Peyer's patch (tissue), 4 donors: ENCODE measurements at regions not wholly inside any gene's neighbourhood (a gene's known extent, or its start where the extent isn't known, plus 50 kb on each side); places are given as distances from the start of the nearest gene placed in this dataset.

Source experiments
- DNase-seq, 3 donors: peaks; one replicate each; pipeline ENCODE4 v3.0.0-alpha.2; 2017 to 2019
- H3K27ac ChIP-seq, 4 donors: fragments of 200-600 bp; sonication (generic); one replicate each; pipeline ENCODE4 v1.5.1; 2016 to 2019
- H3K27me3 ChIP-seq, 2 donors: fragments of 200-600 bp; sonication (generic); one replicate each; pipeline ENCODE4 v1.5.1; 2019
- H3K36me3 ChIP-seq, 3 donors: fragments of 200-600 bp; sonication (generic); one replicate each; pipeline ENCODE4 v1.5.1; 2016 to 2019
- H3K4me1 ChIP-seq, 4 donors: fragments of 200-600 bp; sonication (generic); one replicate each; pipeline ENCODE4 v1.5.1; 2016 to 2019
- H3K4me3 ChIP-seq, 4 donors: fragments of 200-600 bp; sonication (generic); 1 replicate in 3 of 4; 2 replicates in 1 of 4; pipeline ENCODE4 v1.5.1; 2016 to 2019; ENCODE audit warnings: mild to moderate bottlenecking in 1 of 4
- H3K9me3 ChIP-seq, 4 donors: fragments of 200-600 bp; sonication (generic); one replicate each; pipeline ENCODE4 v1.5.1; 2016 to 2019; ENCODE audit warnings: mild to moderate bottlenecking in 1 of 4
- POLR2A ChIP-seq, 2 donors: fragments of 450-650 bp; IDR thresholded peaks; one replicate each; pipeline ENCODE4 v1.5.1; 2017; ENCODE audit warnings: antibody characterized with exemption in 2 of 2, mild to moderate bottlenecking in 2 of 2, moderate library complexity in 2 of 2
- TF ChIP-seq, protein P1 (sequence below), 6 experiments: fragments of 450-650 bp in 4 of 6; fragments of 200-600 bp in 2 of 6; sonication (generic) in 1 of 6; IDR thresholded peaks; one replicate each; pipeline ENCODE4 v1.5.1; 2017 to 2019; ENCODE audit warnings: antibody characterized with exemption in 6 of 6, mild to moderate bottlenecking in 3 of 6, moderate library complexity in 1 of 6

DNA sequence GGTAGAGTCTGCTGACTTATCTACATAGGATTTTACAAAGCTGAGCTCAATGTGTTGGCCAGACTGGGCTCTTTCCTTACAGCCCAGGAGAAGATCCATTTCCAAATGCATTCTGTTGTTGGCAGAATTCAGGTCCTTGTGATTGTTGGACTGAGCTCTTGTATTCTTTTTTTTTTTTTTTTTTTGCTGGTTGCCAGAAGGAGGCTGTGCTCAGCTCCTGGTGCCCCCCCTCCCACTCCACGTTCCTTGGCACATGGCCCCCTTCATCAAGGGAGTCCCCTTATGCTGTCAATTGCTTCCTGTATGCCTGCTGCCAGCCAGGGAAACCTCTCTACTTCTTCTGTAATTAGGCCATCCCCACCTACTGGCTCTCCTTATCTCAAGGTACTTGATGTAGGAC, 518.1 kb upstream of the AKR1E2 start:
- H3K4me3 ChIP-seq, result no peak overlapping the region
- H3K9me3 ChIP-seq, result no peaks in the 10 kb centered on the region
- DNase-seq, result no peak
- H3K27me3 ChIP-seq, result no peaks in the 10 kb centered on the region
- no peaks in the 10 kb centered on the region for H3K36me3 ChIP-seq
- TF ChIP-seq POLR2A (IDR thresholded peaks at IDR 0.05), result no peak
- TF ChIP-seq, protein P1, sequence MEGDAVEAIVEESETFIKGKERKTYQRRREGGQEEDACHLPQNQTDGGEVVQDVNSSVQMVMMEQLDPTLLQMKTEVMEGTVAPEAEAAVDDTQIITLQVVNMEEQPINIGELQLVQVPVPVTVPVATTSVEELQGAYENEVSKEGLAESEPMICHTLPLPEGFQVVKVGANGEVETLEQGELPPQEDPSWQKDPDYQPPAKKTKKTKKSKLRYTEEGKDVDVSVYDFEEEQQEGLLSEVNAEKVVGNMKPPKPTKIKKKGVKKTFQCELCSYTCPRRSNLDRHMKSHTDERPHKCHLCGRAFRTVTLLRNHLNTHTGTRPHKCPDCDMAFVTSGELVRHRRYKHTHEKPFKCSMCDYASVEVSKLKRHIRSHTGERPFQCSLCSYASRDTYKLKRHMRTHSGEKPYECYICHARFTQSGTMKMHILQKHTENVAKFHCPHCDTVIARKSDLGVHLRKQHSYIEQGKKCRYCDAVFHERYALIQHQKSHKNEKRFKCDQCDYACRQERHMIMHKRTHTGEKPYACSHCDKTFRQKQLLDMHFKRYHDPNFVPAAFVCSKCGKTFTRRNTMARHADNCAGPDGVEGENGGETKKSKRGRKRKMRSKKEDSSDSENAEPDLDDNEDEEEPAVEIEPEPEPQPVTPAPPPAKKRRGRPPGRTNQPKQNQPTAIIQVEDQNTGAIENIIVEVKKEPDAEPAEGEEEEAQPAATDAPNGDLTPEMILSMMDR (IDR thresholded peaks at IDR 0.05), result no peak
- no peak overlapping the region for H3K27ac ChIP-seq
- H3K4me1 ChIP-seq, result no peaks in the 10 kb centered on the region

DNA sequence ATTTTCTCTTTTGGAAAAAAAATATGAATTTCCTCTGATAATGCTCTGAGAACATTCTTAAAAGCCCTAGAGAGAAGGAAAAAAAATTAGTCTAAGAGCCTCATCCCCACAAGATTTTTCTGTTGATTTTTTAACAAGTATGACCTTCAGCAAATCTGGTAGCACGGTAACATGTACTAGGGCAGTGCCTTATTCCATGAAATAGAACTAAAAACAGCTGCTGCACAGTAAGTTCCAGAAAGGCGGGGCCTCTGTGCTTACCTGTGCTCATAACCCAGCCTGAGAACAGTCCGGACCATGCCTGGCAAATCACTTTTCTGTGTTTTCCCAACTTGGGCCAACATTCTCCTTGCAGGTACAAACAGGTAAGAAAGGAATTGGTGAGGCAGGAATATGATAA, 519.1 kb upstream of the AKR1E2 start:
- Histone ChIP-seq H3K27ac (no peak overlapping the region), H3K36me3 (no peaks in the 10 kb centered on the region), H3K9me3 (no peaks in the 10 kb centered on the region), H3K4me3 (no peak overlapping the region), H3K4me1 (no peaks in the 10 kb centered on the region), H3K27me3 (no peaks in the 10 kb centered on the region)
- TF ChIP-seq, protein P1 (IDR thresholded peaks at IDR 0.05), result no peak
- no peak for TF ChIP-seq POLR2A (IDR thresholded peaks at IDR 0.05)
- DNase-seq, result no peak

DNA sequence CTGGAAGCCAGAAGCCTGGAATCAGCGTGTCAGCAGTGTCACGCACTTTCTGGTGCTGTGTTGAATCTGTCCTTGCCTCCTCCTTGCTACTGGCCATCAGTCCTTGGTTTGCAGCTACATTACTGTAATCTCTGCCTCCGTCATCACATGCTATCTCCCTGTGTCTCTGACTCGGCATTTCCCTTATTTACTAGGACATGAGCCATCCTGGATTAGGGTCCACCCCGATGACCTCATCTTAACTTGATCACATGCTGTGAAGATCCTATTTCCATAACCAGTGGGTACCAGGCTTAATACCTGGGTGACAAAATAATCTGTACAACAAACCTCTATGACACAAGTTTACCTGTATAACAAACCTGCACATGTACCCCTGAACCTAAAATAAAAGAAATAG, 518.0 kb upstream of the KLF6 start:
- Histone ChIP-seq H3K4me3 (no peak overlapping the region), H3K9me3 (no peaks in the 10 kb centered on the region), H3K27ac (no peak overlapping the region), H3K27me3 (no peaks in the 10 kb centered on the region), H3K36me3 (no peaks in the 10 kb centered on the region), H3K4me1 (no peaks in the 10 kb centered on the region)
- DNase-seq, result no peak
- TF ChIP-seq, protein P1 (IDR thresholded peaks at IDR 0.05), result no peak
- no peak for TF ChIP-seq POLR2A (IDR thresholded peaks at IDR 0.05)

DNA sequence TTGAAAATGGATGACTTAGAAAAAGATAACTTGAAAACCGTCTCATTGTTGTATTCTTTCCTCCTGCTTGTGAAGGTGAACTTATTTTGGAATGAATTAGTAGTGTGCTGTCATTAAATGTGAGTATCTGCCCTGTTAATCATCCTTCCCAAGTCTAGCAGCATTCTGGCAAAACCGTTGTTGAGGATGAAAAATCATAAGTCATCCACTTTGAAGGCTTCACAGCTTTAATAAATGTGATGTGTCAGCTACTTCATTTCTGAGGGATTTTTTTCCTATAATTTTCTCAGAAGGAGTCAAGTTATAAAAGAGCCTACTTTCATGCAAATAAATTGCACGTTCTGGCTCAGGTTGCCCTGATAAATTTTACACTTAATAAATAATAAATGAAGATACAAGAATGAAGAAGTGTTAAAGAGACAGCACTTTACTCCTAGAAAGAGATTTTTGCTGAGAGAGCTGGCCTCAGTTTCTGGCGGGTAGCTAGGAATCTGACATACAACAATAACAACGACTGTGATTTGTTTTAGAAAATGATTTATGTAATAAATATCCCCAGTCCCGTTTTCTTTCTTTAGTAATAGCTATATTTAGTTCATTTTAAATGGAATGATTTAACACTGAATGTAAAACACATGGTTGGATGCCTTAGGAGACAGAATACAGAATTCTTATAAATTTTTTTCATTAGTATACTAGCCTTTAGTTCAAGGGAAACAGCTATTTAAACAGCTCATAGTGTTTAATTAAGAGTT, 516.5 kb upstream of the KLF6 start:
- TF ChIP-seq POLR2A (IDR thresholded peaks at IDR 0.05), result no peak
- TF ChIP-seq, protein P1 (IDR thresholded peaks at IDR 0.05), result no peak
- Histone ChIP-seq H3K4me1 (no peaks in the 10 kb centered on the region), H3K36me3 (no peaks in the 10 kb centered on the region), H3K9me3 (no peaks in the 10 kb centered on the region), H3K27ac (no peak overlapping the region), H3K27me3 (no peaks in the 10 kb centered on the region), H3K4me3 (no peak overlapping the region)
- no peak for DNase-seq

DNA sequence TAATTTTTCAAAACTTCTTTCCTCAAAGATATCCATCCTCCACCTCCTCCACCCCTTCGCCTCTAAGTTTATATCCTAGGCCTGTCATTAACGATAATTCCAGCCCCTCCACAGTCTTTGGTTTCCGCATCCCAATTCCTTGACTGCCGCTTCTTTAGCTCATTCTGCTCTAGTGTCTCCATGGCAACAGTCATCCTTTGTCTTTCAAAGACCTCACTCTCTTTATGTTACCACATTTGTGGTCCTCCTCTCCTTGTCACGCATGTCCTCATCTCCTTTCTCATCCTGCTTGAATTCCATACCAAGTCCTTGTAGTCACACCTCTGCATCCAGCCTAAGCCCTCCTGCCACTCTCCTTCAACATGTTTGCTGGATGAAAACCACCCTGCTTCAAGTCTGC, 511.2 kb upstream of the KLF6 start:
- Histone ChIP-seq H3K9me3 (no peaks in the 10 kb centered on the region), H3K36me3 (no peaks in the 10 kb centered on the region), H3K27ac (no peak overlapping the region), H3K27me3 (no peaks in the 10 kb centered on the region), H3K4me1 (no peaks in the 10 kb centered on the region), H3K4me3 (no peak overlapping the region)
- TF ChIP-seq, protein P1 (IDR thresholded peaks at IDR 0.05), result no peak
- TF ChIP-seq POLR2A (IDR thresholded peaks at IDR 0.05), result no peak
- DNase-seq, result no peak
